HG02981 (cell line): ENCODE measurements at regions not wholly inside any gene's neighbourhood (a gene's known extent, or its start where the extent isn't known, plus 50 kb on each side); places are given as distances from the start of the nearest gene placed in this dataset.
A peak's percentile ranks its signal among the peaks of the same experiment; 100 is the strongest.

ENCODE experiments used
- ATAC-seq: cut with Tn5 transposase; IDR thresholded peaks from one replicate; pipeline ENCODE4 v1.9.1; 2021; ENCODE audit warnings: mild to moderate bottlenecking, moderate library complexity; ENCODE audit not compliant: unreplicated experiment

DNA sequence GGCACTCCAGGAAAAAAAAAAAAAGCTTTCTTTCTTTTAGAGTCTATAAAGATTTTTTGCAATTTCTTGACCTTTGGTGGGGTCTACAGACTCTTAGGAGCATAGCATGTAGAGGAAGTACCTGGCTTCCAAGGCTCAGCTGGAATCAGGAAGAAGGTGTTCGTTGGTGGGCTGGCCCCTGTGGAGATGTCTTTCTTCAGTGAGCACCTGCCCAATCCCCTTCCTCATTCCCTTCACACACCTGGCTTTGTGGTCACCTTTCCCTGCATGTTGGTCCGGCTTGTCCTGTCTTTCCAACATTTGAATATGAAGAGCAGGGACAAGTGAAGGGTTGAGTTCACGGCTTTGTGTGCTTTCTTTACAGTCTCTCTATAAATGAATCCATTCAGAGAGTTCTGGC lies 352.4 kb downstream of the HAPSTR1 start:
- ATAC-seq: no peak

DNA sequence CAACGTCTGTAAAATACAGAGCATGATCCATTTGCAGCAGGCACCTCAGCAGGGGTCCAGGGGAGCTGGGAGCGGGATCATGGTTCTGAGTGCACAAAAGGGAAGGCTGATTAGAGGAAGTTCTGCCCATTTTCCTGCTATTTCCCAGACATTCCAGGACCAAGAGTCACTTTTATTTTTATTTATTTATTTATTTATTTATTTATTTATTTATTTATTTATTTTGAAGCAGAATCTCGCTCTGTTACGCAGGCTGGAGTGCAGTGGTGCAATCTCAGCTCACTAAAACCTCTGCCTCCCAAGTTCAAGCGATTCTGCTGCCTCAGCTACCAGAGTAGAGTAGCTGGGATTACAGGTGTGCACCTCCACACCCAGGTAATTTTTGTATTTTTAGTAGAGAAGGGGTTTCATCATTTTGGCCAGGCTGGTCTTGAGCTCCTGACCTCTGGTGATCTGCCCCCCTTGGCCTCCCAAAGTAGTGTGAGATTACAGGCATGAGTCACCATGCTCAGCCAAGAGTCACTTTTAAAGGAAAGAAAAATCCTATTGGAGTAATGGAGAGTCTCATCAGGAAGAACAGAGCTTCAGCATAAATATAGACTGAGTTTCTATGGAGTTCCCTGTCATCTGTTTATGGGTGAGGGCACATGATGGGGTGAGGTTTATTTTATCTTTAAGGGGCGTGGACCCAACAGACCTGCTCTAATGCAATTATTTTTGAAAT lies 355.2 kb downstream of the HAPSTR1 start:
- ATAC-seq: no peak

DNA sequence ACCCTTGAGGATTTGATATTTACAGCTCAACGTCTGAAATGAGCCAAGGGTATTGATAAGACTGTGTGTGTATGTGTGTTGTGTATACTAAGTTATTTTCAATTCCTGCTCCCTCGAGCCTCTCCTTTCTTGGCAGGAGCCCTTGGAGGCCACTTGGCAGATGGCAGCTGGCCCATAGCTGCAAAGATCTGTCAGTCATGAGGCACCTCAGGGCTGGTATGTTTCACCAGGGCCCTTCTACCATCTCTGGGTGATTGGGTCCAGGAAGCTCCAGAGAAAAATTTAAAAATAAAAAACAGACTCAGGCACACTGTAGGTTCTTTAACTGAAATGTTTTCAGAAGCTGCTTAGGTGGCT lies 355.7 kb downstream of the HAPSTR1 start:
- ATAC-seq: no peak

DNA sequence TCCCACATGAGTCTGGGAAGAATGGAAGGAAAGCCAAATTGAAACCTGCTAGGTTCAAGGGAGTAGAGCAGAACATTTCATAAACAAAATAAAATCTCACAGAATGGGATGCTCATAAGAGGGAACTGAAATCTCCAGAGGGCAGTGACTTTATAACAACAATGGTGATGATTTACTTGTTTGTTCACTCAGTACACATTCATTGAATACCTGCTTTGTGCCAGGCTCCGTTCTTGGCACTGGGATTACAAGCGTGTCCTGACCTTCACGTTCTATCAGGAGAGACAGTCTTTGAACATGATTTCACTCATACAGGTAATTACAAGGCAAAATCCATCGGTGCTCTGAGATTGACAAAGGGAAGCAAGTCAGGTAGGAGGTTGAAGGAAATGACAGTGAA lies 356.3 kb downstream of the HAPSTR1 start:
- no peak for ATAC-seq

DNA sequence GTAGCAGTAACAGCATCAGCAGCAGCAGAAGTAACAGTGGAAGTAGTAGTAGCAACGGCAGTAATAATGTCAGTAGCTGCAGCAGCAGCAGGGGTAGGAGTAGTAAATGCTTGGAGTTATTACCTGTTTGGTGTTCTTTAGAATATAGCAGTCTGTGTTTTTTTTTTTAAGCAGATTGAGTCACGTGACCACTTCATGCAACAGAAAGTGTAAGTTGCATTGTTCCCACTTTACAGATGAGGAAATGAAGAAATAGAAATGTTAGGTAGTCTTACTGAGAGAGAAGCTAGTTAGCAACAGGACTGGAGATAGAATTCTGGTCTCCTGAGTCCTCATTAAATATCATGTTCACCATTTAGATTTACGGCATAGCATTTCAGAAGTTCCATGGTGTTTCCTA lies 358.2 kb downstream of the HAPSTR1 start:
- ATAC-seq: no peak

DNA sequence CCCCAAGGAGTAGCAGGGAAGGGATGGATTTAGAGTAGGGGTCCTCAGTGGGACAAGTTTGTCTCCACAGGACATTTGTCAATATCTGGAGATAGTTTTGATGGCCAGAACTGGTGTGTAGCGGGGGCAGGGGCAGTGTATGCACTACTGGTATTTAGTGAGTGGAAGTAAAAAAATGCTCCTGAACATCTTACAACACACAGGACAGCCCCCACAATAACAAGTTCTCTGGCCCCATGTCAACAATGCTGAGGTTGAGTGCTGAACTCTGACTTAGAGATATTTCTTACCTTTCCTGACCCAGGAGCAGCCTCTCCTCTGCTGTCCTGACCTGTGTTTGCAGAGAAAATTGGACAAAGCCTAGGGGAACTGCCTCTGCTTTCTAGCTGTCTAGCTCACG lies 365.8 kb downstream of the HAPSTR1 start:
- ATAC-seq: no peak

DNA sequence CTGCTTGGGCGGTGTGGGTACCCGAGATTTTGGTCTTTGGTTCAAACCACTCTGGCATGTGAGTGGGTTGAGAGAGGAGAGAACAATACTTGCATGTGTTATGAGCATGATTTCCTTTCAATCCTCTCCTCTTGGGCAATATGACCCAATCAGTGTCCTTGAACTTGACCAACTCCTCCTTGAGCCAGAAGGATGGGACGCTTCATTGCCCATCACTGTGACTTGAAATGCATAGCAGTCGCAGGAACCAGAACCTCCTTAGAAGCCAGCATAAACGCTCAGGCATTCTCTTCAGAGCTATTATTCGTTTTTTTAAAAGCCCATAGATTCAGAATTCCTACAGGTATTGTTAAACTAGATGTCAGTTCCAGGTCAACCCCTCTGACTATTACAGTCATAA lies 367.4 kb downstream of the HAPSTR1 start:
- ATAC-seq: no peak

DNA sequence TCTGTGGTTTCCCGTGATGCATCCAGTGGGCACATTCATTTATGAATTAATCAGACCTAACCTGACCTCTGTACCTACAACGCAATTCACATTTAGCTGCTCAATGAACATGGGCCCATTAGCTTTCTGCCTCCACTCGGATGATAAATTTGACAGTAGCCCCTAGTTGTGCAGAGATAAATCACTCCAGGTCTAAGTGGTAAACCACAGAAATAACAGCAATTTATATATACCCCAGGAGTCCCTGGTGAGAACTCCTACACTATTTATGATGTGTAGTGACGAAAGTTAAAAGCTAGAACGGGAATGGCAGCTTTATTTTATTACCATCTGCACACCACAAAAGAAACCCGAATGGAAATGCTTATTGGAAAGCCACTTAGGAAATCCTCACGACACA lies 371.5 kb downstream of the HAPSTR1 start:
- no peak for ATAC-seq

DNA sequence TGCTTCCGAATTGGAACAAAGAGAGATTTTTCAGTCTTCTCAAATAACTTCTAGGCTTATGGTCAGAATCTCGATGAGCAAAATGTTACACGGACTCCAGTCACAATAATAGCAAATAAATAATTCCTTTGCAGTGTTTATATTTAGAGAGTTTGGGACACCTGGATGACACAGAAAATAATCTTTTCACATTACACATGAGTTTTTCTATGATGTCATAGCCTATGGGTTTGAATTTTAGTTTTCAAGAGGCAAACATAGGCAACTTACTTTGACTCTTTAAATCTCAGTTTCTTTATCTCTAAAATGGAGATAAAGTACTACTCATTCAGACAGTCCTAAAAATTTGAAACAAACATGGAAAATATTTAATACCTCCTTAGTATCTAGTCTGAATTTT lies 372.0 kb downstream of the HAPSTR1 start:
- ATAC-seq: no peak

DNA sequence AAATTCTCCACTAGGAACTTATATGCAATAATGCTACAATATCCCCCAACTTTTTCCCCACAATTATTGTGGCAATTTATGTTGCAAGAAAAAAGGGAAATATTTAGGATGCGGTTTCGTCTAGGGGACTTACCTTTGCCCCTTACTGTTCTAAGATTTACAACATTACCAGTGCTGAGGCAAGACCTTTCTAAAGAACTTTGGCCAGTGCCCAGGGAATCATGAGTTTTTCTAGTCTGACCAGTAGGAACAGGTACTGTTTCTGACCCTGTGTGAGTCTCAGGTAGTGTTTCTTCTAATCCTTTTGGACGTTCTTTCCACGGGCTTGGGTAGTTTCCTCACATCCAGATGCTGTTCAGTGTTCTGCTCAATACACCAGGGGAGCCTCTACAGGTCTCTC lies 373.7 kb downstream of the HAPSTR1 start:
- ATAC-seq: no peak

DNA sequence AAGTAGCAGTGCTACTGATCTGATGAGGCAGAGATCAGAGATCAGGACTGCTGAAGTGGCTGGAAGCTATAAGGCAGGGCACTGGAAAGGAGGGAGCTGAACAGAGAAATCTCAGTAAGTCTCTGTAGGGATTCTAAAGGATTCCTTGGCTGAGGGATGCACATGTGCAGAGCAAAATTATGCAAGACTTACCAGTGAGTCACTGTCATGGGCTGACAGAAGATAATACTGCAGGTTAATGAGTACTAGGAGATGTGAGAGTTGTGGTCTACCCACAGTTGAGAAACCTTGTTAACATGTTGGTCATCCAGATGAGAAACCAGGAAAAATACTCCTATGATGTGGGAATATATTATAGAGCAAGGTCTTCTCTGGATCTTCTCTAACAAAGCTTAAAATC lies 378.1 kb downstream of the HAPSTR1 start:
- ATAC-seq: no peak

DNA sequence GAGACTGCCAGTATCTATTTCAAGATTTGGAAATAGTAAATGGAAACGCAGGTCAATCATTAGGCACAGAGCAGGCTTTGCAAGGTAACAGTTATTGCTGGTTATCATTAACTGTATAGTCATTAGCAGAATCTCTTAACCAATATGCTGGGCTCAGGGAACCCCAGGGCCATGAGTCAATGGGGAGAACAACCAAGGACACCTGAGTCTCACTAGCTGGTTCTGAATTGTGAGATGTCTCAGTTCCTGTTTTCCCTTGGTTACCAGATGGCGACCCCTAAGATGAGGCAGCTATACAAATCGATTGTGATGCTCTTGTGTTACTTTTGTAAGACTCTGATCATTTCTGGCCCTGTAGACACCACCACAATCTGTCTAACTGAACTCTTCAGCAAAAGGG lies 385.3 kb downstream of the HAPSTR1 start:
- peak; percentile 75 for ATAC-seq

DNA sequence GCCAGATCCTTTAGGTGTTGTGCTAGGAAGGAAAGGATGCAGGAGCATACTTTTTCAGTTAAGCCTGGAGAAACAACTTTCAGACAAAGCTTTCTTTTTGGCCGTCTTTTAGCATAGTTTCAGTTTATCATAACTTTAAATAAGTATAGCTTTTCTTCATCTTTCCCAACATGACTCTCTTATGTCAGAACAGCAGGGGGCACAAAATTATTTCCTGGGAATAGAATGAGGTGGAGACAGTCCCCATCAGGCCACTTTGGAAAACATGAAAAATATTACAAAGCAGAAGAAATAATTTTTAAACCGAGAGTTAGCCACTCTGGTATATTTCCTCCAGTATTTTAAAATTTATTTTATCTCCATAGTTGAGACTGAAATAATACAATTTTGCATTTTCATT lies 387.6 kb downstream of the HAPSTR1 start:
- no peak for ATAC-seq

DNA sequence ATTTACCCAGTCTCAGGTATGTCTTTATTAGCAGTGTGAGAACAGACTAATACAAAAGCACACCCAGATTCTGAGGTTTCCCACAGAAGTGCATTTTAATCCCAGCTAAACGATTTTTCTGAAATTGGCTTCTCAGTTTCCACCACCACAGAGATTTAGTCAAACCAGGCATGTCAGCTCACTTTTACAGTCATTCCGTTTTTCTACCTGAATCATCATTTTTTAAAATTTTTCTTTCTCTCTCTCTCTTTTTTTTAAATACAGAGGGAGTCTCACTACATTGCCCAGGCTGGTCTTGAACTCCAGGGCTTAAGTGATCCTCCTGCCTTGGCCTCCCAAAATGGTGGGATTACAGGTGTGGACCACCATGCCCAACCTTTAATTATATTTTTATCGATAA lies 389.1 kb downstream of the HAPSTR1 start:
- ATAC-seq: no peak

DNA sequence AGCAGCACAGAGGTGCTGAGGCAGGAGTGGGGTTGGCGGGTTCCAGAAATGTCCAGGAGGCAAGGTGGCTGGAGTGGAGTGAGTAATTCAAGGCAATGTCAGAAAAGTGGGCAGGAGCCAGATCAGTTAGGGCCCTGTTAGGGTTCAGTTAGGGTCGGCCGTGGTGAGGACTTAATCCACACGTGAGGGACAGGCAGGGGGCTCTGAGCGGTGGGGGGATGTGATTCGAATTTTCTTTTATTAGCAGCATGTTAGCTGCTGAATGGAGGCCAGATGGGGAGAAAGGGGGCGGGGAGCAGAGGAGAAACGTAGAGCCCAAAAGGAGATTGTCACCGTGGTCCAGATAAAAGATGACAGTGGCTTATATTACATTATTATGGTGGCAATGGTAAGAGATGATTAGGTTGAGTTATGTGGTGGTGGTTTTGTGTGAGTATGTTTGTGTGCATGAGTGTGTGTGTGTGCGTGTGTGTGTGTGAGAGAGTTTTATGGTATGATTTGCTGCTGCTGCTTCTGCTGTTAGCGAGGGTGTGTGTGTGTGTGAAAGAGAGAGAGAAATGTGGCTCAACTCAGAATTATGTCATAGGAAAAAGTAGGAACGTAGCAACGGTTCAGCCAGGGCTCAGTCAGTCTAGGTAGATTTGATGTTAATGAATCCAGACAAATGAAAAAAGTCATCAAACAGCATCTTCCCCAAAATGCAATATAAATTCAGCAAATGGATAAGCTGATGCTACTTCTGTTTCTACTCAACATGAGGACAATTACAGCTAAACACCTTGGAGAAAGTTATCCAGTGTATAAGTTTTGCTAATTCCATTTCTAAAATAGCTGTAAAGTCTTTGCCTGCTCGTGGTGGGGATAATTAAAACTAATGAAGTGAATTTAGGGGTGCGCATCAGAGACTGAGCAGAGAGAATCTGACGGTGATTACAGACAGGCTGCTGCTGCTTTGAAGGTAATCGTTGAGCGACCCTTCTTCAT lies 390.6 kb downstream of the HAPSTR1 start:
- no peak for ATAC-seq

DNA sequence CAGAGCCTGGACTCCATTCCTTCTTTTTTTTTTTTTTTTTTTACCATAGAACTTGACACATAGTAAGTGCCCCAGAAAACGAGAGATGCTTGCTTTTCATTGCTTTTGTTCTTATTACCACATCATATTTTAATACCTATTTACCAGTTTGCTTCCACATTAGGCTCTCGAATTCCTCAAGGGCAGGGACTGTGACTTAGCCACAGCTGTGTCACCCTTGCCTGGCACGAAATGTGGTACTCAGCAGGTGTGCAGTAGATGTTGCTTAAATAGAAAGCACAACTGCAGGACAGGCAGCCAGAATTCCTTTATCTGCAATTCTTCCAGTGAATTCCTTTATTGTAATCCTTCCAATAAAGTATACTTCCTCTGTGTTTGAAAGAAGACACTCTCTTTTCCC lies 393.0 kb downstream of the HAPSTR1 start:
- no peak for ATAC-seq

DNA sequence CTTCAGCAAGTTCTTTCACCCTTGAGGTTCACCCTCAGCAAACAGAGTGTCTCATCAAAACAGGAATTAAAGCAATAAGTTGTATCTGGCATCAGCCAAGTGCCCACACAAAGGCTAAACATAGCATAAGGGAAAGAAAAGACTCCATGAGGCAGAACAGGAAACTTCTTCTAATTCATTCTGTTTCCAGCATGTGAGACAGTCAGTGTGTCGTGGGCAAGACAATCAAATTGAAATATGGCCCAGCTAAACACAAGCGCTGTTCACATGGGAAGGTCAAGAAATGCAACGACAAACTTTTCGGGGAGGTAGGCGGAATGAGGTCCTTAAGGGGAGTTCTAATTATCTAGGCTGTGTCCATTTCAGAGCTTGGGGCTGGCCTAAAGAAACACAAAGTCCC lies 393.4 kb downstream of the HAPSTR1 start:
- no peak for ATAC-seq

DNA sequence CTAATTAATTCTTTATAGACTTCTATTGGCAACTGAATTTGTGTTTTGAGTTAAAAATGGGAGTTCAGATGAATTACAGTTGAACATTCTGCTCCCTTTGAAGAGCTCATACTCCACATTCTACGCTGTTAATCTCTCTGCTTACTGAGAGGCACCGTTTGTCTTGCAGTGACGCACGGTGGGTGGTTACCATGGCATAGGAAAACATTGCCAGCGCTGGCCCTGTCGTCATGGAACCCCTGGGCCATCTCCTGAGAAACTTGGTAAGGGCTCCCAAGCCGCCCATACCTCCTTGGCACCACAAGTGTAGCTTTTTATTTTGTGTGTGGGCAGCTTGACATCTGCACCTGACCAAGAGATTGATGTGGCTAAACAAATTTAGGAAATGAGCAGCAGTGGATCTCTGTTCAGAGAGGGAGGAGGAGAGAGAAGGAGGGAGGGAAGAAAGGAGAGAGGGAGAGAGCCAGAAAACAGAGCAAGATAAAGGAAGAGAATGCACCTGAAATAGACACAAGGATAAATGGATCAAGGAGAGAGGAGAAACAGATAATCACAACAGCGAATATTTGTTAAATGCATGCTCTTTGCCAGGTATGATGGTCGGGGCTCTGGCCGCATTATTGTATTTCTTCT lies 398.5 kb downstream of the HAPSTR1 start:
- no peak for ATAC-seq

DNA sequence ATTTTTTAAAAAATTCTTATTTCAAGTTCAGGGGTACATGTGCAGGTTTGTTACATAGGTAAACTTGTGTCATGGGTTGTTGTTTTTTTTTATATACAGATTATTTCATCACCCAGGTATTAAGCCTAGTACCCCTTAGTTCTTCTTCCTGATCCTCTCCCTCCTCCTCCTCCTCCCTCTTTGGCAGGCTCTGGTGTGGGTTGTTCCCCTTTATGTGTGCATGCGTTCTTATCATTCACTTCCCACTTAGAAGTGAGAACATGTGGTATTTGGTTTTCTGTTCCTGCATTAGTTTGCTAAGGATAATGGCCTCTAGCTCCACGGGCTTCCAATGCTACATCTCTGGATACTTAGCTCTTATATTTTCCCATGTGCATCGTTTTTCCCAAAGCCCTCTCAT lies 404.4 kb downstream of the HAPSTR1 start:
- ATAC-seq: no peak

DNA sequence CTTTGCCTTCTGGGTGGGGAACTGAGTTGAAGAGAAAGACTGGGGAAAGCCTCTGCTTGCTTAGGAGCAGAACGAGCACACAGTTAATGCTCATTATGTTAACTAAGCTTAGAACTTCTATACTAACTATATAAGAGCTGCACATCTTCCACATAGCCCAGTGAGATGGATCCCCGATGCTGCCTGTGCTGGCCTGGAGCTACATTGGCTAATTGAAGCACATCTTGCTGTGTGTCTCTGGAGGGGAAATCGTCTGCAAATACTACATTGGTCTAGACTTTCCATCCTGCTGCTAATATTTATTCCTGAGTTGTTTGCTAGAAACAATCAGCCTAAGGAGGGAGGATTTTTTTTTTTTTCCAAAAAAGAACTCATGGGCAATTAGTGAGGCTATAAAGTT lies 406.3 kb downstream of the HAPSTR1 start:
- no peak for ATAC-seq

DNA sequence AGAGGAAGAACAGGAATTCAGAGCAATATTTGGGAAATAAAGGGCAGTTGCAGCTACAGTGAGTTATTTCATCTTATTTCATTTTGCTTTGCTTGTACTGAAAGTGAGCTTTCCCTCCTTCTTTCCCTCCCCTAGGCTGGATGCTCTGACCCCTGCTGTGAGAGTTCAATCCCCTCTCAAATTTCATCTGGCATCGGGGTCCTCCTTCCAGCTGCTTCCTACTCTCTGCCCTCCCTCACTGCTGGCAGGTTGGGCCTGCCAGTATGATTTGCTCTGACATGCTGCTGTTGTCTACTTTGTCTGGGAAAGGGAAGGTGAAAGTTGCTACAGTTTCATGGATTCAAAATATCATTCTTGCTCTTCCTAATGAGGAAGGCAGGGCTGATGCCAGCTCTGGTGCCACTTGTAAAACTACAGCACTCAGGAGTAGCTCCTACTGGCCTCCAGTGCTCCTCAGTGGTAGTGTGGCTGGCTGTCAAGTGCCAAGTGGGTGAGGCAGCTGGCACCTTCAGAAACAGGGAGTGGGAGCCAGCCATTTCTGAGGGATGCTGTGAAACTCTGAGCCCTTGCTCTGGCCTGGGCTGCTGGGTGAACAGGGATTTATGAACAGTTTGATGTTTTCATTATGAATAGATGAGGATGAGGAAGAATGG lies 408.6 kb downstream of the HAPSTR1 start:
- no peak for ATAC-seq
